Ovary (tissue), 3 donors: ENCODE measurements at regions not wholly inside any gene's neighbourhood (a gene's known extent, or its start where the extent isn't known, plus 50 kb on each side); places are given as distances from the start of the nearest gene placed in this dataset.

Experiments
- EP300 ChIP-seq: sonication (generic); formaldehyde crosslinking; IDR thresholded peaks from one replicate; pipeline ENCODE4 v1.6.1; 2017; ENCODE audit warnings: antibody characterized with exemption
- POLR2A ChIP-seq: fragments of 450-650 bp; IDR thresholded peaks from one replicate; pipeline ENCODE4 v1.6.1; 2017; ENCODE audit warnings: antibody characterized with exemption, mild to moderate bottlenecking, moderate library complexity
- TF ChIP-seq, protein P1 (sequence below), 3 donors: fragments of 450-650 bp in 2 of 3; fragments of 200-600 bp in 1 of 3; IDR thresholded peaks; one replicate each; pipeline versions ENCODE4 v1.5.1 to v1.8.0; 2016 to 2022; ENCODE audit warnings: antibody characterized with exemption in 3 of 3, mild to moderate bottlenecking in 1 of 3
- donor health status: DM: no; HTN: no; CAD: no.

DNA sequence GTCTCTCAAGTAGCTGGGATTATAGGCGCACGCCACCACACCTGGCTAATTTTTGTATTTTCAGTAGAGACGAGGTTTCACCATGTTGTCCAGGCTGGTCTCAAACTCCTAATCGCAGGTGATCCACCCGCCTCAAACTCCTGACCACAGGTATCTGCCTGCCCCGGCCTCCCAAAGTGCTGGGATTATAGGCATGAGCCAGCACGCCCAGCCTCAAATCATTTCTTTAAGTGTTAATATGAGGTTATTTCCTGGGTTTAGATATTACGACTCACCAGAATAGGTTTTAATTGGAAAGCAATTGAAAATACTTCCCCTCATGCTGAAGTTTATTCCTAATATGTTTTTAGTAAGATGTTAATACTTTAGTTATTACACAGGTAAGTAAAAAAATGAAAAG is 144.5 kb downstream of the NUFIP1 start:
- TF ChIP-seq POLR2A: no peak
- TF ChIP-seq, protein P1, sequence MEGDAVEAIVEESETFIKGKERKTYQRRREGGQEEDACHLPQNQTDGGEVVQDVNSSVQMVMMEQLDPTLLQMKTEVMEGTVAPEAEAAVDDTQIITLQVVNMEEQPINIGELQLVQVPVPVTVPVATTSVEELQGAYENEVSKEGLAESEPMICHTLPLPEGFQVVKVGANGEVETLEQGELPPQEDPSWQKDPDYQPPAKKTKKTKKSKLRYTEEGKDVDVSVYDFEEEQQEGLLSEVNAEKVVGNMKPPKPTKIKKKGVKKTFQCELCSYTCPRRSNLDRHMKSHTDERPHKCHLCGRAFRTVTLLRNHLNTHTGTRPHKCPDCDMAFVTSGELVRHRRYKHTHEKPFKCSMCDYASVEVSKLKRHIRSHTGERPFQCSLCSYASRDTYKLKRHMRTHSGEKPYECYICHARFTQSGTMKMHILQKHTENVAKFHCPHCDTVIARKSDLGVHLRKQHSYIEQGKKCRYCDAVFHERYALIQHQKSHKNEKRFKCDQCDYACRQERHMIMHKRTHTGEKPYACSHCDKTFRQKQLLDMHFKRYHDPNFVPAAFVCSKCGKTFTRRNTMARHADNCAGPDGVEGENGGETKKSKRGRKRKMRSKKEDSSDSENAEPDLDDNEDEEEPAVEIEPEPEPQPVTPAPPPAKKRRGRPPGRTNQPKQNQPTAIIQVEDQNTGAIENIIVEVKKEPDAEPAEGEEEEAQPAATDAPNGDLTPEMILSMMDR (IDR thresholded peaks at IDR 0.05): no peak
- TF ChIP-seq EP300: no peak
